ENCODE measurements at regions not wholly inside any gene's neighbourhood (a gene's known extent, or its start where the extent isn't known, plus 50 kb on each side); places are given as distances from the start of the nearest gene placed in this dataset.

- no peak for DNase-seq (ENCODE audit: low read depth)
- in situ Hi-C loops (cut with HindIII; ENCODE audit: low pct_unique_long_range_greater_than_20kb, low sequenced_read_pairs): no loop called here
Observed at GRCh38 chr10:60728056-60728455, 50.2 kb upstream of the CDK1 start.

- in situ Hi-C loops (cut with HindIII; ENCODE audit: low pct_unique_long_range_greater_than_20kb, low sequenced_read_pairs): no loop called here
- DNase-seq (ENCODE audit: low read depth): no peak
Observed at GRCh38 chr10:60726257-60726656, 52.0 kb upstream of the CDK1 start.

DNA sequence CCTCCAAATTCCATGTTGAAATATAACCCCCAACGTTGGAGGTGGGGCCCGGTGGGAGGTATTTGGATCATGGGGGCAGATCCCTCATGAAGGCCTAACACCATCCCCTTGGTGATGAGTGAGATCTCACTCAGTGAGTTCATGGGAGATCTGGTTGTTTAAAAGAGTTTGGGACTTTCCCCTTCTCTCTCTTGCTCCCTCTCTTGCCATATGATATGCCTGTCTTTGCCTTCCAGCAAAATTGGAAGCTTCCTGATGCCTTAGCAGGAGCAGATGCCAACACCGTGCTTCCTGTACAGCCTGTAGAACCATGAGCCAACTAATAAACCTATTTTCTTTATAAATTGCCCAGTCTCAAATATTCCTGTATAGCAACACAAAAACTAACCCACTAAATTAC is 55.7 kb upstream of the CDK1 start:
- DNase-seq (ENCODE audit: low read depth): no peak
- in situ Hi-C loops (cut with HindIII; ENCODE audit: low pct_unique_long_range_greater_than_20kb, low sequenced_read_pairs): no loop called here

- in situ Hi-C loops (cut with HindIII; ENCODE audit: low pct_unique_long_range_greater_than_20kb, low sequenced_read_pairs): no loop called here
Observed at GRCh38 chr10:60719721-60720120, 58.6 kb upstream of the CDK1 start.

GRCh38 chr10:60718886-60719285 is 59.4 kb upstream of the CDK1 start:
- no peak for DNase-seq (ENCODE audit: low read depth)
- in situ Hi-C loops (cut with HindIII; ENCODE audit: low pct_unique_long_range_greater_than_20kb, low sequenced_read_pairs): no loop called here

More at GRCh38 chr10:60719721-60720120, 58.6 kb upstream of the CDK1 start:
- DNase-seq (ENCODE audit: low read depth): no peak

DNA sequence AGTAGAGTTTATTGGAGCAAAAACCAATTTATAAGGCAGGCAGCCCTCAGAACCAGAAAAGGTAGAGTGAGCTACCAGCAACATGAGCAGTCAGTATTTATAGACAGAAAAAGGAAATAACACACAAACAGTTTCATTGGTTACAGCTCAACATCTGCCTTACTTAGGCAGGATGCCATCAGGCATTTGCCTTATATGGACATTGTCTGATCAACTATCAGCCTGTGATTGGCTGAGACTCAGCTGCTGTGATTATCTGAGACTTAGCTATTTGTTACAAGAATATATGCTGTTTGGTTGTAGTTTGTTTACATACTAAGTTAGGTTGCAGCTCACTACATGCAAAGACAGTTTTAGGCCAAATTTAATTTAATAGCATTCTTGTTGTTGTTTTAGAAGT is 60.4 kb upstream of the CDK1 start:
- DNase-seq (ENCODE audit: low read depth): no peak
- in situ Hi-C loops (cut with HindIII; ENCODE audit: low pct_unique_long_range_greater_than_20kb, low sequenced_read_pairs): no loop called here

GRCh38 chr10:60714233-60714632 is 64.0 kb upstream of the CDK1 start:
- in situ Hi-C loops (cut with HindIII; ENCODE audit: low pct_unique_long_range_greater_than_20kb, low sequenced_read_pairs): no loop called here
- DNase-seq (ENCODE audit: low read depth): no peak

DNA sequence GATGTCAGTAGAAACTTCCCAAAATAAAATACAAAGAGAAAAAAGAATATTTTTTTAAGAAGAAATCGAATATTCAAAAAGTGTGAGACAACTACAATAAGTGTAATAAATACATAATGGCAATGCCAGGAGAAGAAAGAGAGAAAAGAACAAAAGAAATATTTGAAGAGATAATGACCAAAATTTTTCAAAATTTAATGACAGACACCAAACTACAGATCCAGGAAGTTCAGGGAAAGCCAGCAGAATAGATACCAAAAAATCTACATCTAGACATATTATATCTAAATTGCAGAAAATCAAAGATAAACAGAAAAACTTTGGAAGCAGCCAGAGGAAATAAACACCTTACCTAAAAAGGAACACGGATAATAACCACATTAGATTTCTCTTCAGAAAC is 66.8 kb upstream of the CDK1 start:
- in situ Hi-C loops (cut with HindIII; ENCODE audit: low pct_unique_long_range_greater_than_20kb, low sequenced_read_pairs): no loop called here
- DNase-seq (ENCODE audit: low read depth): no peak

DNA sequence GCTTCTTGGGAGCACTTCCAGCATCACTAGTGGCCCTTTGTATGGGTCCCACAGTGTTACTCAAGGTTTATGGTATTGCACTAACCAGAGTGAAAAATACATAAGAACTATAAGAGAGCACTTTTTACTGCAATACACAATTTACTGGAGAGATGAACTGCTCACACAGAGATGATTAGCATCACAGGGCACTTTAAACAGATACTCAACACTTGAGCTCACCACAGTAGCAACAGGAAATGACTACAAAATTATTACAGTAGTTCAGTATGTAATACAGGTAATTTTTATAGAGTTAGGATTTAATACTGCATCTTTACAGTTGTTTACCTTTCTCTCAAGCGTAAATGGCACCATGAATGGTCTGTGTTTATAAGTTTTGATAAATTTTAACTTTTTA is 68.2 kb upstream of the CDK1 start:
- DNase-seq (ENCODE audit: low read depth): no peak
- in situ Hi-C loops (cut with HindIII; ENCODE audit: low pct_unique_long_range_greater_than_20kb, low sequenced_read_pairs): no loop called here

DNA sequence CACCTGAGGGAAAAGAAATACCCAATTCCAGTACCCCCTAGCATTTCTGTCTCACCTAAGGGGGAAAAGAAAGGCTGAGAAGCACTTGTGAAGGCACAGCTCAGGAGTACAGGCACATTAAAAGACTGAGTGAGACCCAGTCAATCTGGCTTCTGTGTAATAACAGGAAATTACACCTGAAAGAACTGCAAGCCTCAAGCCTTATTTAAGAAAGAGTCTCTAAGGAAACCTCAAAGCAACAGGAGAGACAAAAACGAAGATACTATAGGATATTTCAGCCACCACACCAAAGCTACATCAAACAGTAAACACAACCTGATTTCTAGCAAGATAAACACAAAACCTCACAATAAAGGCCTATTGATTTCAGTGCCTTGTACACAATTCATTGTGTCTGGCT is 69.6 kb upstream of the CDK1 start:
- in situ Hi-C loops (cut with HindIII; ENCODE audit: low pct_unique_long_range_greater_than_20kb, low sequenced_read_pairs): no loop called here
- no peak for DNase-seq (ENCODE audit: low read depth)

- in situ Hi-C loops (cut with HindIII; ENCODE audit: low pct_unique_long_range_greater_than_20kb, low sequenced_read_pairs): no loop called here
- no peak for DNase-seq (ENCODE audit: low read depth)
Observed at GRCh38 chr10:60707841-60708240, 70.4 kb upstream of the CDK1 start.

GRCh38 chr10:60706146-60706545 is 72.1 kb upstream of the CDK1 start:
- in situ Hi-C loops (cut with HindIII; ENCODE audit: low pct_unique_long_range_greater_than_20kb, low sequenced_read_pairs): no loop called here
- no peak for DNase-seq (ENCODE audit: low read depth)

DNA sequence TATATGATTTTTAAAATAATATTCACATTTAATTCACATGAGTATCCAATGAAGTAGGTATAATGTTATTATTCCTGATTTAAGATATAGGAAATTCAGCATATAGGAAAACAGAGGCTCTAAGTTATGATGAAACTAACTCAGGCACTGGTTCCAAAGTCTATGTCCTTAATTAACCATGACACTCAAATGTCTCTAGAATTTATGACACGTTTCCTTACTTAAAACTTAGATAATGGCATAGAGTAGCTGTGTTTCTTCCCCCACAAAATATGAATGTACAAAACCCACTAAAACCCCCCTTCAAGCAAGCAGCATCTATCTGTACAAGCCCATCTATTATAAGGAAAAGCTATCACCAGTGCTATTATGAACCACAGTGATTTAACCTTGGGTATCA is 72.9 kb upstream of the CDK1 start:
- DNase-seq (ENCODE audit: low read depth): no peak
- in situ Hi-C loops (cut with HindIII; ENCODE audit: low pct_unique_long_range_greater_than_20kb, low sequenced_read_pairs): no loop called here

GRCh38 chr10:60704471-60704870 is 73.8 kb upstream of the CDK1 start:
- peak; percentile 29 for DNase-seq (ENCODE audit: low read depth)
- in situ Hi-C loops (cut with HindIII; ENCODE audit: low pct_unique_long_range_greater_than_20kb, low sequenced_read_pairs): no loop called here

GRCh38 chr10:60703266-60704041 is 74.8 kb upstream of the CDK1 start:
- DNase-seq (ENCODE audit: low read depth): no peak
- in situ Hi-C loops (cut with HindIII; ENCODE audit: low pct_unique_long_range_greater_than_20kb, low sequenced_read_pairs): no loop called here

GRCh38 chr10:60687679-60688078 is 90.6 kb upstream of the CDK1 start:
- in situ Hi-C loops (cut with HindIII; ENCODE audit: low pct_unique_long_range_greater_than_20kb, low sequenced_read_pairs): no loop called here
- DNase-seq (ENCODE audit: low read depth): no peak

GRCh38 chr10:60684091-60684490 is 94.2 kb upstream of the CDK1 start:
- in situ Hi-C loops (cut with HindIII; ENCODE audit: low pct_unique_long_range_greater_than_20kb, low sequenced_read_pairs): no loop called here
- DNase-seq (ENCODE audit: low read depth): no peak

DNA sequence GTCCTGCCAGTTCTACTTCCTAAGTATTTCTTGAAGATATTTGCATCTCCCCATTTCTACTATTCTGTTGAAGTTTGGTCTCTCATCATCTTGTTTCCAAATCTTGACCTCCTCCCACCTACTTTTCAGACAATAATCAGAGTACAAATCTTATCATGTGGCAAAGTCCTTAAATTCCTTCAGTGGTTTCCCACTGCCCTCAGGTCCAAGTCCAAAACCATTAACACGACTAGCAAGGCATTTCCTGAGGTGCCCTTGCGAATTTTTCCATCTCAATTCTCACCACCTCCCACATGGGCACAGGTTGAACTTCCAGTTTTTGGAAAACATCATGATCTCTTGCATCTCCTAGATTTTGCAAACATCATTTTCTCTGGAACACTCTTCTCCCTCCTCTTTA is 97.2 kb upstream of the CDK1 start:
- no peak for DNase-seq (ENCODE audit: low read depth)
- in situ Hi-C loops (cut with HindIII; ENCODE audit: low pct_unique_long_range_greater_than_20kb, low sequenced_read_pairs): no loop called here

DNA sequence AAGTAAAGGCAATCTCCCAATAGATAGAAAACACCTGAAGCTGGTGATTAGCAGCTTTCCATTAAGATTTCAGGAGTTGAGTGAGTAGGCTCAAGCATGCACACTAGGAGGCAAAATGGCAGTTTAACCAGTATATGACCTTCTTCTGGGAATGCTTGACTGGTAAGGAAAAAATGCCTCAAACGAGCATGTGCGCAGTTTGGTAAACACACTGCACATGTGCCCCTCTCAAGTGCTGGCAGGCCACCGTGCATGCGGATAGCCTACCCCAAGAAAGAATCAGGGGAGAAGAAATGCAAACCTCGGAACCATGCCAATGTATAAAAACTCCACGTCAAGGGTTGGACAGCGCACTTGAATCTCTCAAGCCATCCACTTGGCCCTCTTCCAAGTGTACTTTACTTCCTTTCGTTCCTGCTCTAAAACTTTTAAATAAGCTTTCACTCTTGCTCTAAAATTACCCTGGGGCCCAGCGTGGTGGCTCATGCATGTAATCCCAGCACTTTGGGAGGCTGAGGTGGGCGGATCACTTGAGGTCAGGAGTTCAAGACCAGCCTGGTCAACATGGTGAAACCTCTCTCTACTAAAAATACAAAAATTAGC is 98.8 kb upstream of the CDK1 start:
- DNase-seq (ENCODE audit: low read depth): no peak
- in situ Hi-C loops (cut with HindIII; ENCODE audit: low pct_unique_long_range_greater_than_20kb, low sequenced_read_pairs): no loop called here

- in situ Hi-C loops (cut with HindIII; ENCODE audit: low pct_unique_long_range_greater_than_20kb, low sequenced_read_pairs): no loop called here
Observed at GRCh38 chr10:60678978-60679377, 99.3 kb upstream of the CDK1 start.

More at GRCh38 chr10:60678978-60679377, 99.3 kb upstream of the CDK1 start:
- no peak for DNase-seq (ENCODE audit: low read depth)
